GM13976 (cell line): ENCODE measurements at regions not wholly inside any gene's neighbourhood (a gene's known extent, or its start where the extent isn't known, plus 50 kb on each side); places are given as distances from the start of the nearest gene placed in this dataset.

Experiments
- DNase-seq: peaks from one replicate; pipeline ENCODE4 v3.0.0; 2012; ENCODE audit warnings: low spot score
- in situ Hi-C: fragments of 300-500 bp; cut with MboI; formaldehyde crosslinking; loops from one replicate; pipeline ENCODE4 v1.12.0; 2022; ENCODE audit warnings: low sequenced_read_pairs, mixed read lengths, inconsistent platforms; ENCODE audit not compliant: unreplicated experiment
- TF ChIP-seq, protein P1 (sequence below): IDR thresholded peaks from 2 replicates; pipeline ENCODE4 v1.5.1; 2012; ENCODE audit warnings: borderline replicate concordance, mild to moderate bottlenecking; ENCODE audit not compliant: insufficient read depth; ENCODE audit errors: extremely low read depth, missing control alignments, control extremely low read depth

GRCh38 chr2:217475791-217476190 lies 527.0 kb downstream of the TNS1 start:
- DNase-seq = no peak
- TF ChIP-seq, protein P1, sequence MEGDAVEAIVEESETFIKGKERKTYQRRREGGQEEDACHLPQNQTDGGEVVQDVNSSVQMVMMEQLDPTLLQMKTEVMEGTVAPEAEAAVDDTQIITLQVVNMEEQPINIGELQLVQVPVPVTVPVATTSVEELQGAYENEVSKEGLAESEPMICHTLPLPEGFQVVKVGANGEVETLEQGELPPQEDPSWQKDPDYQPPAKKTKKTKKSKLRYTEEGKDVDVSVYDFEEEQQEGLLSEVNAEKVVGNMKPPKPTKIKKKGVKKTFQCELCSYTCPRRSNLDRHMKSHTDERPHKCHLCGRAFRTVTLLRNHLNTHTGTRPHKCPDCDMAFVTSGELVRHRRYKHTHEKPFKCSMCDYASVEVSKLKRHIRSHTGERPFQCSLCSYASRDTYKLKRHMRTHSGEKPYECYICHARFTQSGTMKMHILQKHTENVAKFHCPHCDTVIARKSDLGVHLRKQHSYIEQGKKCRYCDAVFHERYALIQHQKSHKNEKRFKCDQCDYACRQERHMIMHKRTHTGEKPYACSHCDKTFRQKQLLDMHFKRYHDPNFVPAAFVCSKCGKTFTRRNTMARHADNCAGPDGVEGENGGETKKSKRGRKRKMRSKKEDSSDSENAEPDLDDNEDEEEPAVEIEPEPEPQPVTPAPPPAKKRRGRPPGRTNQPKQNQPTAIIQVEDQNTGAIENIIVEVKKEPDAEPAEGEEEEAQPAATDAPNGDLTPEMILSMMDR = no peak
- in situ Hi-C loops = no loop called here

GRCh38 chr2:217475101-217475500 lies 527.7 kb downstream of the TNS1 start:
- TF ChIP-seq, protein P1 = no peak
- in situ Hi-C loops = no loop called here
- no peak for DNase-seq

GRCh38 chr2:217471319-217471718 lies 531.5 kb downstream of the TNS1 start:
- TF ChIP-seq, protein P1 = no peak
- in situ Hi-C loops = no loop called here
- no peak for DNase-seq

- TF ChIP-seq, protein P1 = no peak
- in situ Hi-C loops = no loop called here
- no peak for DNase-seq
These were observed 533.5 kb downstream of the TNS1 start for GRCh38 chr2:217469203-217469810.

GRCh38 chr2:217468042-217468830 lies 534.6 kb downstream of the TNS1 start:
- DNase-seq = no peak
- TF ChIP-seq, protein P1 = no peak
- in situ Hi-C loops = no loop called here

- TF ChIP-seq, protein P1 = no peak
- in situ Hi-C loops = no loop called here
- DNase-seq = no peak
These were observed 535.5 kb downstream of the TNS1 start for GRCh38 chr2:217467331-217467730.
